Thyroid gland (tissue), 4 donors: ENCODE measurements at regions not wholly inside any gene's neighbourhood (a gene's known extent, or its start where the extent isn't known, plus 50 kb on each side); places are given as distances from the start of the nearest gene placed in this dataset.
A peak's percentile ranks its signal among the peaks of the same experiment; 100 is the strongest.

Experiments
- DNase-seq, 2 donors: peaks; one replicate each; pipeline ENCODE4 v3.0.0-alpha.2; 2019
- H3K27ac ChIP-seq, 3 donors: fragments of 200-600 bp; sonication (generic); 1 replicate in 2 of 3; 2 replicates in 1 of 3; pipeline ENCODE4 v1.5.1; 2016 to 2019; ENCODE audit warnings: mild to moderate bottlenecking in 1 of 3, moderate library complexity in 1 of 3
- H3K27me3 ChIP-seq: fragments of 200-600 bp; sonication (generic); one replicate; pipeline ENCODE4 v1.5.1; 2019
- H3K36me3 ChIP-seq, 2 donors: fragments of 200-600 bp; sonication (generic); one replicate each; pipeline ENCODE4 v1.5.1; 2016 to 2019
- H3K4me1 ChIP-seq, 2 donors: fragments of 200-600 bp; sonication (generic); one replicate each; pipeline ENCODE4 v1.5.1; 2017 to 2019
- H3K4me3 ChIP-seq, 3 donors: fragments of 200-600 bp; sonication (generic); replicated peaks in 1 of 3; 1 replicate in 2 of 3; 2 replicates in 1 of 3; pipeline ENCODE4 v1.5.1; 2016; ENCODE audit warnings: mild to moderate bottlenecking in 1 of 3
- H3K9me3 ChIP-seq: fragments of 200-600 bp; sonication (generic); one replicate; pipeline ENCODE4 v1.5.1; 2017
- CTCF ChIP-seq, 6 experiments: fragments of 200-600 bp in 3 of 6; fragments of 450-650 bp in 3 of 6; sonication (generic) in 3 of 6; IDR thresholded peaks; one replicate each; pipeline ENCODE4 v1.5.1; 2016 to 2019; ENCODE audit warnings: antibody characterized with exemption in 6 of 6, mild to moderate bottlenecking in 2 of 6, inconsistent platforms in 1 of 6, moderate library complexity in 1 of 6
- POLR2A ChIP-seq, 2 donors: fragments of 450-650 bp; IDR thresholded peaks; one replicate each; pipeline ENCODE4 v1.6.1; 2017; ENCODE audit warnings: antibody characterized with exemption in 2 of 2, mild to moderate bottlenecking in 2 of 2, moderate library complexity in 1 of 2
- WGBS, 2 donors: methylation state at CpG; one replicate each; pipeline ENCODE4 v1.1.5; 2017; 5-methylcytosine and 5-hydroxymethylcytosine counted together
- intact Hi-C: fragments of 100-400 bp; cut with DNase I; formaldehyde crosslinking; loops from one replicate; pipeline ENCODE4 v1.15.1; 2023

- WGBS, 2 donors: 91 to 94% methylated on average over 5 of the region's 5 CpGs
- intact Hi-C loops: loop anchor here (5.0 to 10.0 kb wide), 2 partner anchors 255 to 342 kb away; no protein-coding TSS in a partner anchor
These were observed 152.5 kb upstream of the NAV2 start for GRCh38 chr11:19560156-19560555.

GRCh38 chr11:19559746-19560145, 152.9 kb upstream of the NAV2 start:
- Histone ChIP-seq H3K27ac (no peak overlapping the region), H3K4me1 (peaks cover 8 to 24% of the 10 kb centered on the region in 2 donors), H3K4me3 (no peak overlapping the region), H3K27me3 (no peaks in the 10 kb centered on the region), H3K36me3 (no peaks in the 10 kb centered on the region), H3K9me3 (no peaks in the 10 kb centered on the region)
- DNase-seq: no peak
- no peak for TF ChIP-seq POLR2A (IDR thresholded peaks at IDR 0.05)
- TF ChIP-seq CTCF (IDR thresholded peaks at IDR 0.05): no peak
- intact Hi-C loops: loop anchor here (5.0 to 10.0 kb wide), 3 partner anchors 255 to 573 kb away; no protein-coding TSS in a partner anchor
- WGBS, 2 donors: 82 to 90% methylated on average over 6 of the region's 6 CpGs

More at GRCh38 chr11:19560156-19560555, 152.5 kb upstream of the NAV2 start:
- Histone ChIP-seq H3K36me3 (no peaks in the 10 kb centered on the region), H3K4me3 (no peak overlapping the region), H3K27me3 (no peaks in the 10 kb centered on the region), H3K27ac (no peak overlapping the region), H3K9me3 (no peaks in the 10 kb centered on the region), H3K4me1 (peaks cover 8 to 28% of the 10 kb centered on the region in 2 donors)
- TF ChIP-seq POLR2A (IDR thresholded peaks at IDR 0.05) (no peak), CTCF (IDR thresholded peaks at IDR 0.05) (no peak)
- DNase-seq: no peak

GRCh38 chr11:19558189-19558986, 154.2 kb upstream of the NAV2 start:
- no peak for TF ChIP-seq POLR2A (IDR thresholded peaks at IDR 0.05)
- no peak for TF ChIP-seq CTCF (IDR thresholded peaks at IDR 0.05)
- H3K27me3 ChIP-seq: no peaks in the 10 kb centered on the region
- DNase-seq: peak in 1 of 2 donors; percentile 30
- H3K27ac ChIP-seq: peak overlapping the region in 1 of 3 donors; percentile 44
- H3K9me3 ChIP-seq: no peaks in the 10 kb centered on the region
- intact Hi-C loops: loop anchor here (5.0 kb wide), 1 partner anchor 574 kb away; no protein-coding TSS in a partner anchor
- 83% methylated on average over 12 of the region's 12 CpGs for WGBS, 2 donors
- H3K36me3 ChIP-seq: no peaks in the 10 kb centered on the region
- H3K4me1 ChIP-seq: peaks cover 8 to 18% of the 10 kb centered on the region in 2 donors
- H3K4me3 ChIP-seq: no peak overlapping the region

- Histone ChIP-seq H3K4me1 (peaks cover 11 to 21% of the 10 kb centered on the region in 2 donors), H3K4me3 (no peak overlapping the region), H3K9me3 (no peaks in the 10 kb centered on the region), H3K27me3 (no peaks in the 10 kb centered on the region), H3K27ac (peak overlapping the region in 1 of 3 donors; percentile 44), H3K36me3 (no peaks in the 10 kb centered on the region)
- TF ChIP-seq POLR2A (IDR thresholded peaks at IDR 0.05) (no peak), CTCF (IDR thresholded peaks at IDR 0.05) (peak; percentile 21 to 92 (median 80))
- peak; percentile 83 to 91 for DNase-seq
- intact Hi-C loops: loop anchor here (5.0 kb wide), 1 partner anchor 575 kb away; no protein-coding TSS in a partner anchor
- WGBS, 2 donors: 8 to 9% methylated on average over 7 of the region's 7 CpGs
These were observed 154.9 kb upstream of the NAV2 start for GRCh38 chr11:19557720-19558140.

- H3K36me3 ChIP-seq: no peaks in the 10 kb centered on the region
- 54 to 66% methylated on average over 6 of the region's 6 CpGs for WGBS, 2 donors
- no peak for DNase-seq
- peaks cover 14 to 21% of the 10 kb centered on the region in 2 donors for H3K4me1 ChIP-seq
- H3K27me3 ChIP-seq: no peaks in the 10 kb centered on the region
- TF ChIP-seq CTCF (IDR thresholded peaks at IDR 0.05): no peak
- TF ChIP-seq POLR2A (IDR thresholded peaks at IDR 0.05): no peak
- H3K9me3 ChIP-seq: no peaks in the 10 kb centered on the region
- intact Hi-C loops: loop anchor here (5.0 kb wide), 1 partner anchor 575 kb away; no protein-coding TSS in a partner anchor
- no peak overlapping the region for H3K4me3 ChIP-seq
- peak overlapping the region in 1 of 3 donors; percentile 44 for H3K27ac ChIP-seq
These were observed 155.5 kb upstream of the NAV2 start for GRCh38 chr11:19557185-19557584.
